ENCODE measurements at regions not wholly inside any gene's neighbourhood (a gene's known extent, or its start where the extent isn't known, plus 50 kb on each side); places are given as distances from the start of the nearest gene placed in this dataset.
"Not testable (repeated sequence)": the region's sequence is repeated elsewhere in the genome, so short reads cannot be mapped to it uniquely, and the experiment has no call there.

GRCh38 chr5:68055686-68056085 is 159.9 kb upstream of the PIK3R1 start:
- H3K4me1 ChIP-seq (ENCODE audit: insufficient read depth, low read length): no peaks in the 10 kb centered on the region
- H3K4me3 ChIP-seq (ENCODE audit: low read length): no peak overlapping the region
- no peak overlapping the region for H3K27ac ChIP-seq (ENCODE audit: low read depth, low read length)
- Mint-ChIP-seq H3K27ac (no peak overlapping the region), H3K9me3 (no peaks in the 10 kb centered on the region), H3K4me3 (no peak overlapping the region), H3K36me3 (peaks cover 0 to 5% (median 0%) of the 10 kb centered on the region in 3 donors), H3K27me3 (peaks cover 4 to 29% of the 10 kb centered on the region in 2 donors), H3K4me1 (no peaks in the 10 kb centered on the region)
- POLR2A ChIA-PET: no interaction called here
- H3K36me3 ChIP-seq (ENCODE audit: insufficient read depth, low read length): no peaks in the 10 kb centered on the region
- no peaks in the 10 kb centered on the region for H3K9me3 ChIP-seq (ENCODE audit: low read length)
- no peak for DNase-seq
- H3K27me3 ChIP-seq (ENCODE audit: insufficient read depth, low read length, poor library complexity, severe bottlenecking): no peaks in the 10 kb centered on the region
- CTCF ChIA-PET: no interaction called here

DNA sequence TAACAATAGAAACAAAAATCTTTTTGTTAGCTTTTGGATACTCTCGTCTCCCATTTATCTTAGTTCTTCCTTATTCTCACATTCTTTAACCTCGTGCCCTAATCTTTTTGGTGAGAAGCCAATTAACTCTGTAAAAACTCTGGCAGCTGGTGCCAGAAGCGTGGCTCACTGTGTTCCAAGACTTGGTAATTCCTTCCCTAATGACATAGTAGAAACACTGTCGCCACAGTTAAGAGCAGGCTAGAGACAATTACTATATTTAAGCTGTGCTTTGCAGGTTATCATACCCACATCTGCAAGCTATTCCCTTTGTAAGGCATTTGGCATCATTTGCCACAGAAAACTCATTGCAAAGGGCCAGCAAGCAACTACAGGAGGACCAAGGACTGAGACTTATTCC is 160.9 kb upstream of the PIK3R1 start:
- H3K9me3 Mint-ChIP-seq: no peaks in the 10 kb centered on the region
- H3K36me3 Mint-ChIP-seq: no peaks in the 10 kb centered on the region
- Histone ChIP-seq H3K9me3 (ENCODE audit: low read length) (no peaks in the 10 kb centered on the region), H3K27me3 (ENCODE audit: insufficient read depth, low read length, poor library complexity, severe bottlenecking) (no peaks in the 10 kb centered on the region), H3K36me3 (ENCODE audit: insufficient read depth, low read length) (no peaks in the 10 kb centered on the region), H3K4me3 (ENCODE audit: low read length) (no peak overlapping the region), H3K27ac (ENCODE audit: low read depth, low read length) (no peak overlapping the region), H3K4me1 (ENCODE audit: insufficient read depth, low read length) (no peaks in the 10 kb centered on the region)
- POLR2A ChIA-PET: no interaction called here
- H3K27me3 Mint-ChIP-seq: peaks cover 5 to 22% of the 10 kb centered on the region in 2 donors
- H3K4me1 Mint-ChIP-seq: no peaks in the 10 kb centered on the region
- DNase-seq: no peak
- H3K4me3 Mint-ChIP-seq: no peak overlapping the region
- H3K27ac Mint-ChIP-seq: no peak overlapping the region
- CTCF ChIA-PET: no interaction called here

DNA sequence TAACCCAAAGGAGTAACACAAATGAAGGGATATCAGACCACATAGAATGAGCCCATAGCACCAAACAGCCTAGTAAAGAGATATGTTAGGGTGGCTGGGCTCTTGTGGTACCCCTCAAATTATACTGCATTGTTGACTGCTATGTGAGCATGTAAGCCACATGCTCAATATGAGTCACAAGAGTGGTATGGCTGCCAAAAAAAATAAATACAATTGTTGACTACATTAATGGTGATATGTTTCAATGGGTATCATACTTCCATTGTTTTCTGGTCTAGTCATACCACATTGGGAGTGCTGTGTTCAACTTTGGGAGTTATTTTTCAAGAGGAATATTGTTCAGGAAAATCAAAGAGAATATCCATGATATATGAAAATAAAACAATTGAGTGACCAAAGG is 162.4 kb upstream of the PIK3R1 start:
- Mint-ChIP-seq H3K4me1 (no peaks in the 10 kb centered on the region), H3K36me3 (peaks cover 0 to 6% (median 0%) of the 10 kb centered on the region in 3 donors), H3K4me3 (no peak overlapping the region), H3K27ac (no peak overlapping the region), H3K9me3 (peaks cover 0 to 4% (median 2%) of the 10 kb centered on the region in 5 donors), H3K27me3 (peaks cover 14 to 26% of the 10 kb centered on the region in 2 donors)
- CTCF ChIA-PET: no interaction called here
- no peak overlapping the region for H3K27ac ChIP-seq (ENCODE audit: low read depth, low read length)
- no peaks in the 10 kb centered on the region for H3K27me3 ChIP-seq (ENCODE audit: insufficient read depth, low read length, poor library complexity, severe bottlenecking)
- no peaks in the 10 kb centered on the region for H3K4me1 ChIP-seq (ENCODE audit: insufficient read depth, low read length)
- H3K36me3 ChIP-seq (ENCODE audit: insufficient read depth, low read length): no peaks in the 10 kb centered on the region
- POLR2A ChIA-PET: no interaction called here
- no peak for DNase-seq
- H3K9me3 ChIP-seq (ENCODE audit: low read length): no peaks in the 10 kb centered on the region
- H3K4me3 ChIP-seq (ENCODE audit: low read length): no peak overlapping the region

DNA sequence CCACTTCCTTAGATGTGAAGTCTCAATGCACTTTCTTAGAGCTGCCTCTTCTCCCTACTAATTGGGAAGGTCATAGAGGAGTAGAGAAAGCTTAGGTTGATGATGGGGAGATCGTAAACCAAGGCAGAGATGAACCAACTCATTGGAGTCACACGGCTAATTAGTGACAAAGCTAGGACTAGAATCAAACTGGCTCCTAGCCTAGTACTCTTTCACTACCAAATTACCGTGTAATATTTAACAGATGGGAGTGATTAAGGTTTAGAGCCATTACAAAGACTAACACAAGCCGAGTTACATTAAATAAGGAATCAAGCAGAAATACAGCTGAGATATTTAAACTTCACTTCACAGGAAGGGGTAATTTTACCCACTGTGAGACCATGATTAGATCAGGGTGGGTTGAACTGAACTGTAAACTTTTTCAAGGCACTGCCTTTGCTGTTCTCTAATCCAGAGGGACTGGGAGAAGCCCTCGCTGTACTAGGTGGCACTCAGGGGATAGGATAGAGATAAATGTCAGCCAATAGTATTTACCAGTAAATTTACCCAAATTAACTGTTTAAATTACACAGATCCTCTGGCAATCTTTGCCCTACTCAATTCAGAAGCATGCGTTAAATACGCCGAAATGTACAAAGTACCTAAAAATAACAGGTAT is 166.4 kb upstream of the PIK3R1 start:
- Histone ChIP-seq H3K27ac (ENCODE audit: low read depth, low read length) (no peak overlapping the region), H3K36me3 (ENCODE audit: insufficient read depth, low read length) (no peaks in the 10 kb centered on the region), H3K27me3 (ENCODE audit: insufficient read depth, low read length, poor library complexity, severe bottlenecking) (no peaks in the 10 kb centered on the region), H3K9me3 (ENCODE audit: low read length) (no peaks in the 10 kb centered on the region), H3K4me1 (ENCODE audit: insufficient read depth, low read length) (no peaks in the 10 kb centered on the region), H3K4me3 (ENCODE audit: low read length) (no peak overlapping the region)
- H3K9me3 Mint-ChIP-seq: peaks cover 3 to 6% (median 4%) of the 10 kb centered on the region in 5 donors
- DNase-seq: no peak
- H3K27ac Mint-ChIP-seq: no peak overlapping the region
- peaks cover 18 to 30% of the 10 kb centered on the region in 2 donors for H3K27me3 Mint-ChIP-seq
- H3K36me3 Mint-ChIP-seq: peaks cover 0 to 13% (median 0%) of the 10 kb centered on the region in 3 donors
- H3K4me1 Mint-ChIP-seq: no peaks in the 10 kb centered on the region
- ChIA-PET CTCF (no interaction called here), POLR2A (no interaction called here)
- no peak overlapping the region for H3K4me3 Mint-ChIP-seq

- Mint-ChIP-seq H3K27me3 (peaks cover 18 to 30% of the 10 kb centered on the region in 2 donors), H3K27ac (no peak overlapping the region), H3K4me3 (no peak overlapping the region), H3K36me3 (peaks cover 0 to 13% (median 0%) of the 10 kb centered on the region in 3 donors), H3K4me1 (no peaks in the 10 kb centered on the region), H3K9me3 (peaks cover 3 to 6% (median 4%) of the 10 kb centered on the region in 5 donors)
- H3K4me3 ChIP-seq (ENCODE audit: low read length): no peak overlapping the region
- H3K36me3 ChIP-seq (ENCODE audit: insufficient read depth, low read length): no peaks in the 10 kb centered on the region
- no peaks in the 10 kb centered on the region for H3K27me3 ChIP-seq (ENCODE audit: insufficient read depth, low read length, poor library complexity, severe bottlenecking)
- H3K9me3 ChIP-seq (ENCODE audit: low read length): no peaks in the 10 kb centered on the region
- no peaks in the 10 kb centered on the region for H3K4me1 ChIP-seq (ENCODE audit: insufficient read depth, low read length)
- no peak overlapping the region for H3K27ac ChIP-seq (ENCODE audit: low read depth, low read length)
- POLR2A ChIA-PET: no interaction called here
- DNase-seq: no peak
- CTCF ChIA-PET: no interaction called here
Observed at GRCh38 chr5:68048516-68048915, 167.0 kb upstream of the PIK3R1 start.

DNA sequence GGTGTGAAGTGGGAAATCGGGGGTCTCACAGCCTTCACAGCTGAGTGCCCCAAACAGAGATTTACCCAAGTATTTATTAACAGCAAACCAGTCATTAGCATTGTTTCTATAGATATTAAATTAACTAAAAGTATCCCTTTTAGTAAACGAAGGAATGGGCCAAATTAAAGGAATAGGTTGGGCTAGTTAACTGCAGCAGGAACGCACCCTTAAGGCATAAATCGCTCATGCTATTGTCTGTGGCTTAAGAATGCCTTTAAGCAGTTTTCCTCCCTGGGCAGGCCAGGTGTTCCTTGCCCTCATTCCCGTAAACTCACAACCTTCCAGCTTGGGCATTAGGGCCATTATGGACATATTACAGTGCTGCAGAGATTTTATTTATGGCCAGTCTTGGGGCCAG is 167.5 kb upstream of the PIK3R1 start:
- H3K4me3 Mint-ChIP-seq; H3K4me1 Mint-ChIP-seq; H3K27ac Mint-ChIP-seq; POLR2A ChIA-PET; H3K36me3 ChIP-seq (ENCODE audit: insufficient read depth, low read length); H3K4me3 ChIP-seq (ENCODE audit: low read length); CTCF ChIA-PET; H3K4me1 ChIP-seq (ENCODE audit: insufficient read depth, low read length); H3K27ac ChIP-seq (ENCODE audit: low read depth, low read length); H3K9me3 ChIP-seq (ENCODE audit: low read length); H3K27me3 ChIP-seq (ENCODE audit: insufficient read depth, low read length, poor library complexity, severe bottlenecking); H3K9me3 Mint-ChIP-seq; DNase-seq: not testable (repeated sequence)
- H3K27me3 Mint-ChIP-seq: peaks cover 18 to 30% of the 10 kb centered on the region in 2 donors
- peaks cover 0 to 13% (median 0%) of the 10 kb centered on the region in 3 donors for H3K36me3 Mint-ChIP-seq

- H3K4me1 Mint-ChIP-seq: no peaks in the 10 kb centered on the region
- CTCF ChIA-PET: no interaction called here
Observed at GRCh38 chr5:68047035-68047434, 168.5 kb upstream of the PIK3R1 start.

DNA sequence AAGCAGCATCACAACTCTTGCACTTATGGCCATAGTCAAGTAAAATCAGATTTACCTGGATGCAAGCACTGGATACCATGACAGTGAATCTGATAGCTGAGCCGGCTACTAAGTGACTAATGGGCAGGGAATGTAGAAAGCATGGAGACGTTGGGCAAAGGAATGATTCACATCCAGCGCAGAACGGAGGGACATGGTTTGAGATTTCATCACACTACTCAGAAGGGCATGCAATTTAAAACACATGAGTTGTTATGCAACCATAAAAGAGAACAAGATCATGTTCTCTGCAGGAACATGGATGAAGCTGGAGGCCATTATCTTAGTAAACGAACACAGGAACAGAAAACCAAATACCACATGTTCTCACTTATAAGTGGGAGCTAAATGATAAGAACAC is 169.1 kb upstream of the PIK3R1 start:
- H3K4me3 ChIP-seq (ENCODE audit: low read length): no peak overlapping the region
- peaks cover 3 to 6% (median 4%) of the 10 kb centered on the region in 5 donors for H3K9me3 Mint-ChIP-seq
- H3K4me1 ChIP-seq (ENCODE audit: insufficient read depth, low read length): no peaks in the 10 kb centered on the region
- ChIA-PET POLR2A (no interaction called here), CTCF (interaction anchor here (0.6 kb wide), 1 partner anchor 152 kb away, joined by 4 read pairs; no protein-coding TSS in a partner anchor)
- no peak overlapping the region for H3K4me3 Mint-ChIP-seq
- no peaks in the 10 kb centered on the region for H3K36me3 ChIP-seq (ENCODE audit: insufficient read depth, low read length)
- no peaks in the 10 kb centered on the region for H3K9me3 ChIP-seq (ENCODE audit: low read length)
- H3K4me1 Mint-ChIP-seq: no peaks in the 10 kb centered on the region
- peaks cover 14 to 16% of the 10 kb centered on the region in 2 donors for H3K27me3 Mint-ChIP-seq
- no peak overlapping the region for H3K27ac Mint-ChIP-seq
- no peak overlapping the region for H3K27ac ChIP-seq (ENCODE audit: low read depth, low read length)
- no peaks in the 10 kb centered on the region for H3K27me3 ChIP-seq (ENCODE audit: insufficient read depth, low read length, poor library complexity, severe bottlenecking)
- no peak for DNase-seq
- peaks cover 0 to 13% (median 0%) of the 10 kb centered on the region in 3 donors for H3K36me3 Mint-ChIP-seq

More at GRCh38 chr5:68047035-68047434, 168.5 kb upstream of the PIK3R1 start:
- Mint-ChIP-seq H3K27ac (no peak overlapping the region), H3K27me3 (peaks cover 16 to 22% of the 10 kb centered on the region in 2 donors), H3K9me3 (peaks cover 3 to 6% (median 4%) of the 10 kb centered on the region in 5 donors), H3K4me3 (no peak overlapping the region), H3K36me3 (peaks cover 0 to 13% (median 0%) of the 10 kb centered on the region in 3 donors)
- POLR2A ChIA-PET: no interaction called here
- no peak overlapping the region for H3K4me3 ChIP-seq (ENCODE audit: low read length)
- H3K27me3 ChIP-seq (ENCODE audit: insufficient read depth, low read length, poor library complexity, severe bottlenecking): no peaks in the 10 kb centered on the region
- no peaks in the 10 kb centered on the region for H3K36me3 ChIP-seq (ENCODE audit: insufficient read depth, low read length)
- no peak for DNase-seq
- H3K9me3 ChIP-seq (ENCODE audit: low read length): no peaks in the 10 kb centered on the region
- H3K4me1 ChIP-seq (ENCODE audit: insufficient read depth, low read length): no peaks in the 10 kb centered on the region
- H3K27ac ChIP-seq (ENCODE audit: low read depth, low read length): no peak overlapping the region

Data from CD8-positive, alpha-beta memory T cell (primary cell).